AG04450 (cell line): ENCODE measurements at regions not wholly inside any gene's neighbourhood (a gene's known extent, or its start where the extent isn't known, plus 50 kb on each side); places are given as distances from the start of the nearest gene placed in this dataset.

Experiments used
- CTCF ChIA-PET: fragments of 300-600, 350-600 bp; formaldehyde crosslinking; extraction: SDS; loops from one replicate; lab custom pipeline; 2022; ENCODE audit warnings: antibody characterized with exemption, inconsistent platforms; lab: Charles Lee
- POLR2A ChIA-PET: fragments of 350-600 bp; formaldehyde crosslinking; extraction: SDS; loops from one replicate; lab custom pipeline; 2021; ENCODE audit warnings: antibody characterized with exemption, inconsistent platforms; lab: Yijun Ruan, JAX
- DNase-seq: peaks from one replicate; pipeline ENCODE4 v3.0.0-alpha.2; 2011; ENCODE audit warnings: low read depth, low spot score
- H3K27ac ChIP-seq: one replicate; pipeline ENCODE4 v1.5.1; 2012; ENCODE audit warnings: low read depth, low read length, control low read depth
- H3K27me3 ChIP-seq: one replicate; pipeline ENCODE4 v1.6.0; 2012; ENCODE audit warnings: low read length; ENCODE audit not compliant: control insufficient read depth, insufficient read depth
- H3K4me3 ChIP-seq: 2 replicates; pipeline ENCODE4 v1.5.1; 2011; ENCODE audit warnings: mild to moderate bottlenecking, low read depth, low read length, control low read depth
- H3K9me3 ChIP-seq: 2 replicates; pipeline ENCODE4 v1.5.1; 2012; ENCODE audit warnings: low read length; ENCODE audit not compliant: control insufficient read depth, insufficient read depth
- TF ChIP-seq, protein P1 (sequence below): IDR thresholded peaks from 2 replicates; pipeline ENCODE4 v1.5.1; 2011; ENCODE audit warnings: low read depth, low read length, control low read depth, inconsistent platforms

DNA sequence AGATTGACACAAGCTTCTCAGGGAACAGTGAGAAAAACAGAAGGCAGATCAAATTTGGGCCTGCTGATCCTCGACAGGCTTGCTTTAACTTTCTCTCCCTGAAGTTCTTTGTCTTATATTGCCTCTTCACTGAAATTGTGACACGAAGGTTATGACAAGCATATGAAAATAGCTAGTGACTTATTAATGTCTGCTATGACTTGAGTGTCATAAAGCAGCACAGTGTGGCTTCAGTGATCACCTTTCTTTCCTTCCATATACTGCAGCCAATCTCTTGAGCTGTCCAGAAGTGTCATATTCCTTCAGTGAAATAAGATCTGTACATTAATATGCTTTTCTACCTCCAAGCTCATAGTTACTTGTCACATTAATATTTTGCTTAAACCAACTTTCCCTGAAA, 870.2 kb downstream of the C4orf33 start:
- ChIA-PET CTCF (no interaction called here), POLR2A (no interaction called here)
- Histone ChIP-seq H3K9me3 (peaks cover 3% of the 10 kb centered on the region; the same call in 1 of the 2 replicates), H3K27me3 (no peaks in the 10 kb centered on the region), H3K27ac (no peak overlapping the region), H3K4me3 (no peak overlapping the region)
- TF ChIP-seq, protein P1, sequence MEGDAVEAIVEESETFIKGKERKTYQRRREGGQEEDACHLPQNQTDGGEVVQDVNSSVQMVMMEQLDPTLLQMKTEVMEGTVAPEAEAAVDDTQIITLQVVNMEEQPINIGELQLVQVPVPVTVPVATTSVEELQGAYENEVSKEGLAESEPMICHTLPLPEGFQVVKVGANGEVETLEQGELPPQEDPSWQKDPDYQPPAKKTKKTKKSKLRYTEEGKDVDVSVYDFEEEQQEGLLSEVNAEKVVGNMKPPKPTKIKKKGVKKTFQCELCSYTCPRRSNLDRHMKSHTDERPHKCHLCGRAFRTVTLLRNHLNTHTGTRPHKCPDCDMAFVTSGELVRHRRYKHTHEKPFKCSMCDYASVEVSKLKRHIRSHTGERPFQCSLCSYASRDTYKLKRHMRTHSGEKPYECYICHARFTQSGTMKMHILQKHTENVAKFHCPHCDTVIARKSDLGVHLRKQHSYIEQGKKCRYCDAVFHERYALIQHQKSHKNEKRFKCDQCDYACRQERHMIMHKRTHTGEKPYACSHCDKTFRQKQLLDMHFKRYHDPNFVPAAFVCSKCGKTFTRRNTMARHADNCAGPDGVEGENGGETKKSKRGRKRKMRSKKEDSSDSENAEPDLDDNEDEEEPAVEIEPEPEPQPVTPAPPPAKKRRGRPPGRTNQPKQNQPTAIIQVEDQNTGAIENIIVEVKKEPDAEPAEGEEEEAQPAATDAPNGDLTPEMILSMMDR = no peak
- no peak for DNase-seq

DNA sequence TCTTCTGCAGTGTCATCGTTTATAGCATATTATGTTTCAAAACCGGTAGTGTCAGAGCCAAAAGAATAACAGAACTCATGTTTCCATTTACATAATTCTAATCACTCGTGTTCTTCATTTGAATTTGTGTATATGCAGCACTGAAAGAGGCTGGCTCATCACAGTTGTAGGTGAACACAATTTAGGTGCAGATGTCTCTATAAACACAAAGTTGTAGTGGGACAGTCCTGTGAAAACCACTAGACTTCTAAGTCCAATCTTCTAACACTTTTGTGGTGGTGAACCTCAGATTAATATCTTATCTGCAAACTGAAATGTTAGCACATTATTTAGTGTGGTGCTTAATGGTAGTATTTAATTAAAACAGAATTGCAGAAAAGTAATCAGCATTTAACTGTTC, 872.4 kb downstream of the C4orf33 start:
- POLR2A ChIA-PET = no interaction called here
- H3K9me3 ChIP-seq = peaks cover 3% of the 10 kb centered on the region; the same call in 1 of the 2 replicates
- no peaks in the 10 kb centered on the region for H3K27me3 ChIP-seq
- no peak overlapping the region for H3K4me3 ChIP-seq
- H3K27ac ChIP-seq = no peak overlapping the region
- TF ChIP-seq, protein P1 = no peak
- CTCF ChIA-PET = no interaction called here
- no peak for DNase-seq

DNA sequence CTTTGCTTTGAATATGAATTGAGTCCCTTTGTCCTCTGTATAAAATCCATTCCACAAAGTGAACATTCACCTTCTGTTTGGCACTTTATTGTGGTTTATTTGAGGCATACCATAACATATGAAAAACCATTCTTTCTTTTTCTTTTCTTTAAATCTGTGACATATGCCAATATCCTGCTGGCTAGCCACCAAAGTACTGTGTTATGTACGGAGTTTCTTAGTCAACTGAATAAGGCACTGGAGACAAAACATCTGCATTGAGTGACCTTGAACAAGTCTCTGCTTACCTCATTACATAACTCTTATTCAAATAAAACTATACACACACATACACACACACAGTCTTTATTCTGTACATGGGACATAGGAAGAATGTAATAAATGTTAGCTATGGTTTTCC, 872.8 kb downstream of the C4orf33 start:
- H3K9me3 ChIP-seq = peaks cover 4% of the 10 kb centered on the region; the same call in 1 of the 2 replicates
- TF ChIP-seq, protein P1 = no peak
- H3K4me3 ChIP-seq = no peak overlapping the region
- DNase-seq = no peak
- no peaks in the 10 kb centered on the region for H3K27me3 ChIP-seq
- ChIA-PET CTCF (no interaction called here), POLR2A (no interaction called here)
- H3K27ac ChIP-seq = no peak overlapping the region

DNA sequence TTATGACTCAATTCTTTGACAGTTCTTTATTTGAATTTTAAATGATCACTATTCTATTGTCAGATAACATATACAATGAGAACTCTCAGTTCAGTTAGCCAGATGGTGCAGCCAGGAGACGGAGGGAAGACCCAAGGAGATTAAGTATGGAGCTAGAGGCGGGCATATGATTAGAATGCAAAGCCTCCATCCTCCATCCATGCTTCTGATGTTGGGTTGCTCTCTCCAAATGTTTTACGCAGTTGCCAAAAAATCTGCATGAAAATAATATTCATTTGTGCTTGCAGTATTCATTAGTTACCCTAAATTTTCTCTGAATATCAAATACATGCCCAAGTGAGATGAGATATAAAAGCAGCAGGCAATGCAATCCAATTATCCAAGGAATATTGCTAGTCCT, 874.8 kb downstream of the C4orf33 start:
- Histone ChIP-seq H3K27ac (no peak overlapping the region), H3K4me3 (no peak overlapping the region), H3K9me3 (peaks cover 7% of the 10 kb centered on the region; the same call in 1 of the 2 replicates), H3K27me3 (no peaks in the 10 kb centered on the region)
- no peak for DNase-seq
- CTCF ChIA-PET = no interaction called here
- TF ChIP-seq, protein P1 = no peak
- POLR2A ChIA-PET = no interaction called here

DNA sequence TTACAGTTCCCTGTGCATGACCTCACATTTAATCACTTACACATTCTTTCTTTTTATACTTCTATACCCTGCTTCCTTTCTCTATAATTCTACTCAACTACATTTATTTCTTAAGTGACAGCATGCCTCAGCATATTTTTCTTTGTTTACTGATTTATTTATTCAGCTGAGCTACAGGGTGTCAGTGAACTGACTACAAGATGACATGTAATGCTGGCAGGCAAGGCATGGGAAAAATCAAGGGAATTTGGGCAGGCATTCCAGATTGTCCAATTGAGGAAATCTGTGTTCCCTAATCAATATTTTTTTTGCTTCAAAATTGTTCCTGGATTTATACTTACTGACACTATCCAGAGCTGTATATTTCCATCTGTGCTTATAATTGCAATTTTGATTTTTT, 875.5 kb downstream of the C4orf33 start:
- ChIA-PET CTCF (no interaction called here), POLR2A (no interaction called here)
- H3K4me3 ChIP-seq = no peak overlapping the region
- no peak for DNase-seq
- H3K9me3 ChIP-seq = peaks cover 7% of the 10 kb centered on the region; the same call in 1 of the 2 replicates
- no peak overlapping the region for H3K27ac ChIP-seq
- TF ChIP-seq, protein P1 = no peak
- H3K27me3 ChIP-seq = no peaks in the 10 kb centered on the region
